ENCODE measurements at regions not wholly inside any gene's neighbourhood (a gene's known extent, or its start where the extent isn't known, plus 50 kb on each side); places are given as distances from the start of the nearest gene placed in this dataset.

DNA sequence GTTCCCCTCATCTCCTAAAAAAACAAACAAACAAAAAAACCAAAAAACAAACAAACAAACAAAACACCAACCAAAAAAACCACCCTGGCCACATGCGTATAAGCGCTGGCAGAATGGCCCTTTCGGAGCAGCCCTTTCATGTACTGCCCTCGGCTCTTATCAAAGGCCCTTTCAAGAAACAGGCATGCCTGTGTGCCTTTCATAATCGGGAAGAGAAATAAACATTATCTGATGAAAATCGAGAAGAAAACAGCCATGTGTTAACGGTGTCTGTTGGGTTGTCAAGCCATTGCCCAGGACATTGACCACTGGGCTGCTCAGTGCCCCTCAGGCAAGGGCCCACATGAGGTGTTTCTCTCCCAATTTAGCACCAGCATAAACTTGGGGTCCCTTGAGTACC, 68.3 kb downstream of the PJA1 start:
- TF ChIP-seq, protein P1, sequence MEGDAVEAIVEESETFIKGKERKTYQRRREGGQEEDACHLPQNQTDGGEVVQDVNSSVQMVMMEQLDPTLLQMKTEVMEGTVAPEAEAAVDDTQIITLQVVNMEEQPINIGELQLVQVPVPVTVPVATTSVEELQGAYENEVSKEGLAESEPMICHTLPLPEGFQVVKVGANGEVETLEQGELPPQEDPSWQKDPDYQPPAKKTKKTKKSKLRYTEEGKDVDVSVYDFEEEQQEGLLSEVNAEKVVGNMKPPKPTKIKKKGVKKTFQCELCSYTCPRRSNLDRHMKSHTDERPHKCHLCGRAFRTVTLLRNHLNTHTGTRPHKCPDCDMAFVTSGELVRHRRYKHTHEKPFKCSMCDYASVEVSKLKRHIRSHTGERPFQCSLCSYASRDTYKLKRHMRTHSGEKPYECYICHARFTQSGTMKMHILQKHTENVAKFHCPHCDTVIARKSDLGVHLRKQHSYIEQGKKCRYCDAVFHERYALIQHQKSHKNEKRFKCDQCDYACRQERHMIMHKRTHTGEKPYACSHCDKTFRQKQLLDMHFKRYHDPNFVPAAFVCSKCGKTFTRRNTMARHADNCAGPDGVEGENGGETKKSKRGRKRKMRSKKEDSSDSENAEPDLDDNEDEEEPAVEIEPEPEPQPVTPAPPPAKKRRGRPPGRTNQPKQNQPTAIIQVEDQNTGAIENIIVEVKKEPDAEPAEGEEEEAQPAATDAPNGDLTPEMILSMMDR (IDR thresholded peaks at IDR 0.05) = no peak
- no peak for TF ChIP-seq POLR2A (IDR thresholded peaks at IDR 0.05)
